Dermis blood vessel endothelial cell (primary cell): ENCODE measurements at regions not wholly inside any gene's neighbourhood (a gene's known extent, or its start where the extent isn't known, plus 50 kb on each side); places are given as distances from the start of the nearest gene placed in this dataset.
"Not testable (repeated sequence)": the region's sequence is repeated elsewhere in the genome, so short reads cannot be mapped to it uniquely, and the experiment has no call there.

Experiments used
- DNase-seq: peaks from one replicate; pipeline ENCODE4 v3.0.0; 2010

- no peak for DNase-seq
Observed at GRCh38 chr1:96521994-96522760, 199.4 kb upstream of the PTBP2 start.

GRCh38 chr1:96522927-96523326 is 198.7 kb upstream of the PTBP2 start:
- DNase-seq = no peak

DNA sequence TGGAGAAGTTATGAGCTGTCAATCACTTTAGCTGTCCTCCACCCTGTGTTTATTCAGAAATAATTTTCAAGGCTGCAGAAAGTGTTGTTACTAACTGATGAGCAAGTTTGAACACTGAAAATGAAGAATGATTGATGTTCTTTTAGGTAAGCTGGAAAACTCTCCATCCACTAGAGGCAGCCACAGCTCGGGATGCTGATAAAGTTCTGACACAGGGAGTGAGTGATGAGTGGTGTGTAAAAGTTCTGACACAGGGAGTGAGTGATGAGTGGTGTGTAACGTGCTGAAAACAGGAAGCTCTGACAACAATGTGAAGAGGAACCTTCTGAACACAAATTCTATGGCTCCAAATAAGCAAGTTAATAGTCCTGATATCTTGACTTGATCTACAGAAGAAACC is 197.5 kb upstream of the PTBP2 start:
- DNase-seq = peak; percentile 16

GRCh38 chr1:96525657-96526557 is 195.7 kb upstream of the PTBP2 start:
- DNase-seq = no peak

- DNase-seq = not testable (repeated sequence)
Observed at GRCh38 chr1:96528672-96529071, 192.9 kb upstream of the PTBP2 start.

DNA sequence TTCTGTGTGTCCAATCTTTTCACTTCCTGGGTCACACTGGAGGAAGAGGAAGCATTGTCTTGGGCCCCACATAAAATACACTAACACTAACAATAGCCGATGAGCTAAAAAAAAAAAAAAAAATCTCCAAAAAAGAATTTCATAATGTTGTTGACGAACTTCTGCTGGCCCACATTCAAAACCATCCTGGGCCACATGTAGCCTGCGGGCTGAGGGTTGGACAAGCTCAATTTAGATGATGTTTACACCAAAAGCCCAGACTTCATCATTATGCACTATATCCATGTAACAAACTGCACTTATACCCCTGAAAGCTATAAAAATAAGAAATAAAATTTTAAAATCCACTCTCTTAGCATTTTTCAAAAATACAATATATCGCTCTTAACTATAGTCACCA is 187.8 kb upstream of the PTBP2 start:
- no peak for DNase-seq

GRCh38 chr1:96536581-96536980 is 185.0 kb upstream of the PTBP2 start:
- DNase-seq = no peak

DNA sequence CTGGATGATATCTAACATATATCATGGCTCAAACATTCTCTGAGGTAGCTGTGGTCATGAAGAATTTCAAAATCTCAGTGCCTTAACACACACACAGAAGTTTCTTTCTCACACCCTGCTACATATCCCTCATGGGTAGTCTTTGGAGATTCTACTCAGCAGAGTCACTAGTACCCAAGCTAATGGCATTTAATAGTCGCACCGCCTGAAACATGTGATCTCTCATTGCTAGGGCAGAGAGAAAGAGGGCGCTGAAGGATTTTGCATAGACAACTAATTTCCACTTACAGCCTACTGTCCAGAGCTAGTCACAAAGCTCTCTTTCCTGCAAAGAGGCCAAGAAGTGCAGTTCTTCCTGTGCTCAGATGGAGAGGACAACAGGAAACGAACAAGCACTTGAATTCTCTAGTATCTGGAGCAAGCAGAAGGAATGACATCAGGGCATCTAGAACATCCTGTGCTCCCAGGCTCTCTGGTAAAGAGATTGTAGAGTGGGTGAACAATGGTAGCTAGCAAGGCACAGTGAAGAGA is 183.4 kb upstream of the PTBP2 start:
- peak; percentile 49 for DNase-seq

DNA sequence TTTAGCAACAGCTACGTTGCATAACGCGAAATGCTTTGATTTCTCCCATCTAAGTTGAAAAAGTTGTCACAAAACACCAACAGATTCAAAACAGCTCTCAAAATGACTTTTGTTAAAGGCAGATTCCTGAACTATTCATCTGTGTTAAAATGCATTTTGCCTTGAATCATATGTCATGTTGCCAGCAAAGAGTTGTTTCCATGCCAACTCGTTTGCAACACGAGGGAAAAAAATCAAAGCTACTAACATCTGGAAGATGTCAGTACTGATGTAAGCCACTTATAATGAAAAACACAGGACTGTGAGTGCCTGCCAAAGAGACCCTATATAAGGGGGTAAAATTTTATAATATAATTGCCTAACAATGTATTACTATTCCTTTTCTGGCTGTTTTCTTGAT is 182.7 kb upstream of the PTBP2 start:
- peak; percentile 16 for DNase-seq

DNA sequence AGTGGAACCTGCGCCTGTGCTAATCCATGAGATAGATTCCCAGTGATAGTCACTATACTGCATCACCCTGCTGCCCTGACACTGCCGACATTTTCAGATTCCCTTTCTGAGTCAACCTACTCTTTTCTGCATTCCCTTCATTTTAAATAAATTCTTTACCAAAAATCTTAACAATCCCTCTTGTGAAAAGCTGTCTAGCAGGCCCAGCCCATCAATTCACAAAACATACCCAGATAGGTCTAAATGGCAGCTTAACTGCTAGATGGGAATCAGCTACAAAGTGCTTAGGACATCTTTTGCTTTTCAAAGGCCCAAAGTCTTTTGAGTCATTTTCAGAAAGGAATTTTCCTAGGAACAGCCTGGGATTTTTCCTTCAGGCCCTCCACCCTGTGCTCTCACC is 180.1 kb upstream of the PTBP2 start:
- DNase-seq = no peak

DNA sequence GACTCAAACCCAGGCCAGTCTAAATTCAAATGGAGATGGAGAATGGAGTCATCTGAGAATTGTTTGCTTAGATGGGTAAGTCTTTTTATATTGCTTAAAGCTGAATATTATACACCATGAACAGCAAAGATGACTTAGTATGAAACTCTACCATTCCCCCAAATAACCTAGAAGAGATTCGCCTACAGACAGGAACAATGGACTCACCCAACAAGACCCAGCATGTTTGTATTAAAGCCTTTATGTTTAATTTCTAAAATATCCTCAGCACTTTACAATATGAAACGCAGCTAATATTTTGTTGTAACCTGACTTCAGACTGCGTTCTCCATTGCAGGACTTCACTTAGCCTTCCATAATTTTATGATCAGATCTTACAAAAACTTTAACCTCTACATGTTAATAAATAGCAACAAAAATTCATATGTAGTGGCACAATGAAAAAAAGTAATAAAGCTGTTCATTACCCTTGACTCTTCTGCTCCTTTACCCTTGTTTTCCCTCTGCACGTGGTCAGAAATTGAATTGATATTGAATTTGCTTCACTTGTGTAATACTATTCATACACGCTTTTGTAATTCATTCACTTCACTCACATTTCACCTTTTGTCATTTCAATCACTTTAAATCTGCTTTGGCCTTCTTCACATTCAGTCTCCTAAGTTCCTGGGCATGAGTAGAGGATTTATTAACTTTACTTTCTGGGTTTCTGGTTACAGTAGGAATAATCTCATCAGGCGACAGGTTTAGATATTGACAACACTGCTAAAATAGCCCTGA is 177.3 kb upstream of the PTBP2 start:
- DNase-seq = no peak

GRCh38 chr1:96544831-96545221 is 176.8 kb upstream of the PTBP2 start:
- DNase-seq = no peak

DNA sequence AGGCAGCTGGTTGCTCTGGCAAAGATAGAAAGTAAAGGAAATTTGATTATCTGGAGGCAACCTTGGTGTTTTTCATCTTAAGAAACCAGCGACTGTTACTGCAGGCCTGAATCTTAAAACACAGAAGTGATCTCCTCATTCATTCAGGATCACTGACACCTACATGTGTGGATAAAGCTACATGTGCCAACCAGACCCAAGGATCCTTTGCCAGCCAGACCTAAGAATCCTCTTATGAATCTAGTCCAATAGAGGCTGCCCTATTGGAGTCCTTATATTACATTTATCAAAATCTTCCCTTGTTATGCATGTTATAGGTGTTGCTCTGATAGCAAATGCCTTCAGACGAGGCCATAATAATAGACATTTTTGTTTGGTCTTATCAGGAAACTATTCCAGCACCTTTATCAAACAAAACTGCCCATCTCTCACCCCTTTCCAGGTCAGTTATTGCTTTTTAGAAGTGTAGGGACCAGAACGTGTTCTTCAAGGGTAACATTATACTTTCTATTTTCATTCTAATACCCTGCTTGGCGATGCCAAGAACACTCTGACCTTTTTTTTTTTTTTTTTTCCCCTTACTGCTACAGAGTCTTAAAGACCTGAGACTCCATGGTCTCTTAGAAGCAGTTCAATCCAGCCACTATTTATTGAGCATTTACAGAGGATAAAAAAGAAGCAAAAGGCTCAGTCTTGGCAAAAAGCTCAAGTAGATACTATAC is 175.5 kb upstream of the PTBP2 start:
- no peak for DNase-seq

DNA sequence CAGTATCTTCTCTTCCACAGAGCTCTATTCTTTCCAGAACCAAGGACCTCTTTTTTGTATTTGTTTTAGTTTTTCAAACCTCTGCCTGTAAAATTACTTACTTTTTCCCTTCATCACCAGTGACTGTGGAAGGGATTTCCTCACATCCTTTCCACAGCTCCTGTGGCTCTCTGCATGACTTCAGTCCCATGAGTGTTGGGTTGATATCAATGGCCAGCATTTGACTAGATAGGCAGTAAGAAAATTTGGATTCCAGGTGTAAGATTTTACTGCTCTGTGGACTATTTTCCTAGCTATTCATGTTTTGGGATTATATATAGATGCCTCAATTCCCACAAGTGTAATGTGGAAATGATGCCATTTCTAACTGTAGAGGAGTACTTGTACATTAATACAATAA is 171.5 kb upstream of the PTBP2 start:
- no peak for DNase-seq

GRCh38 chr1:96552451-96552850 is 169.1 kb upstream of the PTBP2 start:
- no peak for DNase-seq

DNA sequence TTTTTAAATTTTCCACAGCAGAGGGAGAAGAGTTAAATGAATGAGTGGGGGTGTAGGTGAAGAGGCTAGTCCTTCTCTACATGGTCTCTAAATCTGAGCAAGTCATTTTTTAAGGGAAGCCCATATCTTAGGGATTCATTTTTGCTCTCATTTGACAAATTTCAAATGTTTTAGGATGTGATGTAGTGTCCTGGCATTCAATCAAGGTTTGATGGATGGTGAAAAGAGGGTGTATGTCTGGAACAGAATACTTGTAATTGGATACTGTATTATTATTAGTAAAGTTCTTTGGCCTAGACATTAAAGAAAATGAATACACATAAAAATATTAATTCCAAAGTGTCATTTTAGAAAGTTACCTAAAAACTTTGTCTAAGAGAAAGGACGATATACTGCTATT is 167.8 kb upstream of the PTBP2 start:
- DNase-seq = no peak

DNA sequence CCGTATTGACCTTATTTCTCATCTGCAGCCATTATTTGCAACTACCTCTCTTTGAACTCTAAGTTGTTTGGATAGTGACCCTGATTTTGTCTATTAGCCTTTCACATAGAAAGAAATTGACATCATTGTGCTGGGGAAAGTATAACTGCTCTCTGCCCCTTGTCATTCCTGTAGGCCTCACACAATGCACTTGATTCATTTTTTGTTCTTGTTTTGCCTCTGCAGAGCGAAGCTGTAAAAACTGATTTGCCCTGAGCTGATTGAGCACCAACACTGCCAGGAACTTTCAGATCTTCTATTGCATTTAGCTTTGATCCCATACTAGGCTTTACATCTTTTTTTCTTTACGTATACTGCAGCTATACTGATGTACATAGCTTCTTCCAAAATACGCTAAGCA is 167.2 kb upstream of the PTBP2 start:
- DNase-seq = no peak

DNA sequence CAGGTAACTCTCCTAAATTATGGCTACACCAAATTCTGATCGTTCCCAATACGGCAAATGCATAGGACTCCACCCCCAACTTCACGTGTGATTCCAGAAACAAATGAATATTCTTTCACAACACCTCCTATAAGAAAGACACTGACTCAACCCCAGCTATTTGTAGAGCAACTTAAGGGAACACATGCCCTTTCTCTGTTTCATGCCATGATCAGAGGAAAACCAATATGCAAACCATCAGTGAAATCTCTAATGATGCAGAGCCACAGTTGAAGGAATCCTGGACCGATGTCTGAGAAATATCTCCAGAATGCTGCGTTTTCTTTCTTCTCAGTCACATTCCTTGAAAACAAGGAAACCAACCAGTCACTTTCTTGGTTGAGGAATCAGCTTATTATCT is 164.2 kb upstream of the PTBP2 start:
- DNase-seq = no peak

- no peak for DNase-seq
Observed at GRCh38 chr1:96558635-96559034, 162.9 kb upstream of the PTBP2 start.

DNA sequence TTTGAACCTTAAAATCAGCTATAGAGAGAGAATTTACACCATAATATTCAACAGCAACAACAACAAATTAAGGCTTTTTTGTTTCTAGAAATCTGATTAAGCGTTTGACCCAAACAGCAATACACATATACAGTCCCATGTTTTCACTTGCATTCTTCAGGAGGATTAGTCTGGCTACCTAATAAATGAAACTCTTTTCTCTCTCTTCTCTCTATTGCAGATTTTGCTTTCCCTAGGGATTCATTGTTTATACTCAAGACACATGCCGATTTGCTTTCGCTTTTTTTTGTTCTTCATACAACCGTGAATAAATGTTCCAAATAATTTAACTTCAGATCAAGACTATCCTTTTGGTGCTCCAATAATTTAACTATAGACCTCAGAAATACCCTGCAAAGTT is 162.4 kb upstream of the PTBP2 start:
- no peak for DNase-seq

DNA sequence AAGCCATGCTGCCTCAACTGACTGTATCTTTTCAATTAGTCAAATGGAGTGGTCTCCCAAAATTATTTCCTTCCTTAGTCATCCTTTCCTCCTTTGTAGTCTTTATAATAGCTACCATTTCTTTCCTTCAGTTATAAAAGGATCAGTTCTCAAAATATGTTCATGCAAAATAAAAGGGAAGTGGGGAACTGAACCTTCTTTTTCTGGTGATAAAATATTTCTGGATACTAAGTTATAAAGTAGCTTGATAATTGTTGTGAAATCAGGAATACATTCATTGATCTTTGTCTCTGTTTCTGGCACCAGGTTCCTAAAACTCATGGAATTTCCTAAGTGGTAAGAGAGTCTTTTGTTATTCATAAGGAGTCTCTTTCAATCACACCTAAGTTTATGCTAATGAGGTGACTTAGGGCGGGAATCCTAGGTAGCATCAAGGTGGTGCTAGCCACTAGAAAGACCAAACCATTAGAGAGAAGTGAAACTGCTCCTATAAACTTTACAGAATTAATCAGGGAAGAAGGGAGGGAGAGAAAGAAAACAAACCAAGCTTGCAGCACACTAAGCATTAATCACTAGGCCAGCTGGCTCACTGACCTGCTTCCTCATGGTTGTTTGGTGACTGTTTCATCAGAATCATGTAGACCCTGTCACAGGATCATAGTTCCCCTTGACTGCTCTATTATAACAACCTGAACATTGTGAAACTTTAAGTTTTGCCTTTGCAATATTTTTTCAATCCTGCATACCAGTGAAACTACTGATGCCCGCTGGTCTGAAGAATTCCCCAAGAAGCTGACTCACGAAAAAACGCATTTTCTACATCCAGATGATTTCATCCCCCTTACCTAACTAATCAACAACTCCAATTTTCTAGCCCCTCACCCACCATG is 161.6 kb upstream of the PTBP2 start:
- DNase-seq = no peak
